HG02759 (cell line): ENCODE measurements at regions not wholly inside any gene's neighbourhood (a gene's known extent, or its start where the extent isn't known, plus 50 kb on each side); places are given as distances from the start of the nearest gene placed in this dataset.

Experiments
- ATAC-seq: cut with Tn5 transposase; IDR thresholded peaks from one replicate; pipeline ENCODE4 v1.9.1; 2021; ENCODE audit warnings: mild to moderate bottlenecking, moderate library complexity; ENCODE audit not compliant: unreplicated experiment

GRCh38 chrX:20637351-20637750 is 370.6 kb upstream of the RPS6KA3 start:
- no peak for ATAC-seq

- ATAC-seq = no peak
Measured at GRCh38 chrX:20633451-20633850, 366.7 kb upstream of the RPS6KA3 start.

GRCh38 chrX:20623448-20623847 is 356.7 kb upstream of the RPS6KA3 start:
- ATAC-seq = no peak

GRCh38 chrX:20620306-20620705 is 353.6 kb upstream of the RPS6KA3 start:
- no peak for ATAC-seq

GRCh38 chrX:20609916-20610415 is 343.3 kb upstream of the RPS6KA3 start:
- ATAC-seq = no peak

- ATAC-seq = no peak
Measured at GRCh38 chrX:20606831-20607230, 340.1 kb upstream of the RPS6KA3 start.

- ATAC-seq = no peak
Measured at GRCh38 chrX:20596856-20597255, 330.1 kb upstream of the RPS6KA3 start.

- no peak for ATAC-seq
Measured at GRCh38 chrX:20595928-20596575, 329.3 kb upstream of the RPS6KA3 start.

GRCh38 chrX:20594985-20595384 is 328.3 kb upstream of the RPS6KA3 start:
- ATAC-seq = no peak

- ATAC-seq = no peak
Measured at GRCh38 chrX:20593836-20594235, 327.1 kb upstream of the RPS6KA3 start.

- no peak for ATAC-seq
Measured at GRCh38 chrX:20593402-20593801, 326.7 kb upstream of the RPS6KA3 start.

- no peak for ATAC-seq
Measured at GRCh38 chrX:20591246-20591645, 324.5 kb upstream of the RPS6KA3 start.

GRCh38 chrX:20585782-20586181 is 319.1 kb upstream of the RPS6KA3 start:
- no peak for ATAC-seq

GRCh38 chrX:20571611-20572010 is 304.9 kb upstream of the RPS6KA3 start:
- no peak for ATAC-seq

GRCh38 chrX:20567108-20567507 is 300.4 kb upstream of the RPS6KA3 start:
- ATAC-seq = no peak

- no peak for ATAC-seq
Measured at GRCh38 chrX:20547611-20548051, 280.9 kb upstream of the RPS6KA3 start.

- no peak for ATAC-seq
Measured at GRCh38 chrX:20545538-20545937, 278.8 kb upstream of the RPS6KA3 start.

GRCh38 chrX:20542072-20542471 is 275.4 kb upstream of the RPS6KA3 start:
- ATAC-seq = no peak

- ATAC-seq = no peak
Measured at GRCh38 chrX:20538974-20539373, 272.3 kb upstream of the RPS6KA3 start.

- ATAC-seq = no peak
Measured at GRCh38 chrX:20531667-20532066, 265.0 kb upstream of the RPS6KA3 start.

- ATAC-seq = peak; percentile 49
Measured at GRCh38 chrX:20530406-20530921, 263.8 kb upstream of the RPS6KA3 start.

GRCh38 chrX:20529711-20530110 is 263.0 kb upstream of the RPS6KA3 start:
- ATAC-seq = no peak

GRCh38 chrX:20529301-20529700 is 262.6 kb upstream of the RPS6KA3 start:
- ATAC-seq = no peak
